KG1 (cell line): ENCODE measurements at regions not wholly inside any gene's neighbourhood (a gene's known extent, or its start where the extent isn't known, plus 50 kb on each side); places are given as distances from the start of the nearest gene placed in this dataset.

Source experiments
- DNase-seq: peaks from one replicate; lab custom pipeline; 2025; lab: John Stamatoyannopoulos, UW

DNA sequence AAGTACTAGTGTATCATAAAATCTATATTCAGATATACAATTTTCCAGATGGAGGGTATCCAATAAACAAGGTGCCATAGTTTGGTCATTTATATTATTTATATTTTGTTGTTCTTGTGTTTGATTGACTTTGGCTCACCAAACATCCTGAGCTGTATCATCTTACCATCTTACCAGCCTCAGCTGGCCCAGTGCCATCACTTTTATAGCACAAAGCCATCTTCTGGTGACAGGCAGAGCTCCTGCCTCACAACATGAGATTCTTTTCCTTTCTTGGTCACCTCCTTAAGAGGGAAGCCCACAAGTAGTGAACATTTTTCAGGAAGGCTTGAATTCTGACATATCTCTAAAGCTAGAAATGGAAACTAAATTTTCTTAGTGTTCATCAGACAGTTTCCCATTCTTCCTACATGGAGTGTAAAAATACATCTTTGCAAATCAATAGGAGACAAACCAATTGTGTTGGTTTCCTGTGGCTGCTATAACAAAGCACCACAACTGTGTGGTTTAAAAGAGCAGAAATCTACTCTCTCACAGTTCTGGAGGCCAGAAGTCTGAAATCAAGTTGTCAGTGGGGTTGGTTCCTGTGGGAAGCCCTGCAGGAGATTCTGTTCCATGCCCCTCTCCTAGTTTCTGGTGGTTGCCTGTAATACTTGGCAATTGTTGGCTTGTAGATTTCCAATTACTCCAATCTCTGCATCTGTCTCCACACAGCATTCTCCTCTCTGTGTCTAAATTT lies 341.8 kb downstream of the MAN2A1 start:
- DNase-seq: no peak

GRCh38 chr5:110032376-110032775 lies 342.6 kb downstream of the MAN2A1 start:
- DNase-seq: no peak

GRCh38 chr5:110034056-110034600 lies 344.4 kb downstream of the MAN2A1 start:
- DNase-seq: no peak

- no peak for DNase-seq
These were observed 348.7 kb downstream of the MAN2A1 start for GRCh38 chr5:110038297-110038997.

DNA sequence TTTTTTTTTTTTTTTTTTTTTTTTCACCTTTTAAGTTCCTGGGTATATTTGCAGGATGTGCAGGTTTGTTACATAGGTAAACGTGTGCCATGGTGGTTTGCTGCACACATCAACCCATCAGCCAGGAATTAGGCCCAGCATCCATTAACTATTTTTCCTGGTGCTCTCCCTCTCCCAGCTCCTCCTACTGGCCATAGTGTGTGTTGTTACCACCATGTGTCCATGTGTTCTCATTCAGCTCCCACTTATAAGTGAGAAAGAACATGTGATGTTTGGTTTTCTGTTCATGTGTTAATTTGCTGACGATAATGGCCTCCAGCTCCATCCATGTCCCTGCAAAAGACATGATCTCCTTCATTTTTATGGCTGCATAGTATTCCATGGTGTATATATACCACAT lies 350.5 kb downstream of the MAN2A1 start:
- DNase-seq: no peak

DNA sequence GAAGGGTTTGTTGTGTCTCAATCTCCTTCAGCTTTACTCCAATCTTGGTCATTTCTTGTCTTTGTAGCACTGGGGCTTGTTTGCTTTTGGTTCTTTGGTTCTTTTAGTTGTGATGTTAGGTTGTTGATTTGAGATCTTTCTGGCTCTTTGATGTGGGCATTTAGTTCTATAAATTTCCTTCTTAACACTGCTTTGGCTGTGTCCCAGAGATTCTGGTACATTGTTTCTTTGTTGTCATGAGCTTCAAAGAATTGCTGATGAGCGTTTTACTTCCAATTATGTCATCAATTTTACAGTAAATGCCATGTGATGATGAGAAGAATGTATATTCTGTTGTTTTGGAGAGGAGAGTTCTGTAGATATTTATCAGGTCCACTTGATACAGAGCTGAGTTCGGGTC lies 353.3 kb downstream of the MAN2A1 start:
- no peak for DNase-seq

DNA sequence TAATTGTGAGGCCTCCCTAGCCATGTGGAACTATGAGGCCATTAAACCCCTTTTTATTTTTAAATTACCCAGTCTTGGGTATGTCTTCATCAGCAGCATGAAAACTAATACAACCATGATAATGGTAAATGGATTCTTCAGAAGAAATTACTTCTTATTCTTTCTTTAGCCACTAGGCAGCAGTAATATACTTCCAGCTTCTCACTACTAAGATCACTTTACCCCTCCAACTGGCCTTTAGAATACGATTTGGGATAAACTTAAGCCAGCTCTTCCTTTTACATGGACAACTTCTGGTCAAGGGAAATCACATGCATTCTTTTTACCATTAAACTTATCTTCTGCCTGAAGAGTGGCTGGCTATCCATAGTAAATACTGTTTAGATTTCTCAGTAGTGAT lies 355.4 kb downstream of the MAN2A1 start:
- no peak for DNase-seq

GRCh38 chr5:110048491-110048890 lies 358.8 kb downstream of the MAN2A1 start:
- DNase-seq: no peak

GRCh38 chr5:110049816-110050215 lies 360.1 kb downstream of the MAN2A1 start:
- DNase-seq: no peak

GRCh38 chr5:110050640-110051345 lies 361.1 kb downstream of the MAN2A1 start:
- DNase-seq: no peak

DNA sequence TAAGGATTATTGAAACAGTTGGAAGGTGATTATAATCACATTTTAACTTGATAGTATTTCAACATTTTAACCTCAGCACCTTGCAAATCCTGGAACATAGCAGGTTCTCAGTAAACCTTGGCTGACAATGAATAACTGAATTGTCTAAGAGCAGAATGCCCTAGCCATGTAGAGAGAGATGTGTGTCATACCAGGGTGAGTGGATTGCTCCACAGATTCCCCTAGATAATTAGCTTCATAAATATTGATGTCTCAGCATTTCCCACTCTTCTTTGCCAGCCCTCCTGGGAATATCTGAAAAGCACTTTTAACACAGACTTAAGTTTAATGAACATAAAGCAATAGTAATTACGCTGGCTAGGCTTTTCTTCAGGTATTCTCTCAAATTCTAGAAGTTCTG lies 363.5 kb downstream of the MAN2A1 start:
- DNase-seq: no peak

GRCh38 chr5:110053824-110054223 lies 364.1 kb downstream of the MAN2A1 start:
- no peak for DNase-seq

- DNase-seq: peak; percentile 31
These were observed 364.5 kb downstream of the MAN2A1 start for GRCh38 chr5:110054240-110054639.

DNA sequence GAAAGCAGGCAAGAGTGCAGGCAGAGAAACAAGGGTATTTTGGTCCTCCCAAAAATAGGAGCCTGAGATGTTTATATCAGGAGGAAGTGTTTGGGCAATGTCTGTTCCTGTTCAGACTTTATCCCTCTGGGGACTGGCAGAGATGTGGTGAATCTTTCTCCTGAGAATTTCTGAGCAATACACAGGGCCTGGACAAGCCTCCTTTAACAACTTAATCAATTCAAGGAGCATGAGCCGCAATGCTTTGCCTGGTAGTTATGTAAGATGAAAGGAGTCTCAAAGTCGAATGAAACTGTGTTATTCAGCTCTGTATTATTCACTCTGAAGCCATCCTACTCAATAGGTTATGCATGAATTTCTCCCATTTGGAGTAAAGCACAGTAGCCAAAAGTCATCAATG lies 365.6 kb downstream of the MAN2A1 start:
- no peak for DNase-seq

DNA sequence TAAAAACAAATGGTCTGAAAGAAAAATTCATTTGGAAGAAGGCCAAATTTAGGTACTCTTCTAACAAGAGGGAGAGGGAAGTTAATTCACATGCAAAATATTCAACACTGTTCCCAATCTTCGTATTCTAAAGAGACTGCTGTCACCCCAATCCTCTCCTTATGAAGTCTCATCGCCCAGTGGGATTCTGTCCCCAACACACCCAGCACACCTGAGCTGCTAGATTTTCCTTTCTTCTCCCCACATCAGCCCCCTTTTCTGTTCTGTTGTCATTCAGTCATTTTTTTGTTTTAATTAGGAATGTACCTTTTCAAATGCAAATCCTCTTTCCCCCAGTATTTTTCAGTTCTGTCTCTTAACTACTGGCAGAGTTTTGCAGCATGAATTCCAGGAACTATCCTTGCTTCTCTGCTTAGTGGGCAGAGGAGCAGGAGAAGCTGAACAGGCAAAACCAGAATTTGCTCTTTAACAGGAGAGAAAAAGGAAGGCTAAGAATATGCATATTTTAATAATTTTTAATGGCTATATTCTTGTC lies 366.9 kb downstream of the MAN2A1 start:
- no peak for DNase-seq

DNA sequence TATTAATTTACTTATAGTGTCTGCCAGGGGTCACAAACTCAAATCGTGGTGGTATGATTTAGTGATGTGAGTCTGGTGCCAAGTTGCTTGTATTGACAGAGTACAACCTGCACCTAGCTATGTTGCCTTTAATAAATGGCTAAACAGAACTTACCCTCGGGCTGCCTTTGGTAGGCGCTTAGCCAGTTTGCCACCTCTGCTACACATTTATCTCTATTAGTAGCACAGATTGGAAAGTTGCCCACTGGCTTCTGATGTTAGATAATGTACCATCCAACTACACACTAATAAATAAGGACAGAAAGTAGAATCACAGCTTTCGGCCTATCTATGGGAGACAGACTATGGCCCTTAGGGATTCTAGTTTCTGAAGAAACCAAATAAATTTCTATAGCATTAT lies 368.4 kb downstream of the MAN2A1 start:
- no peak for DNase-seq

DNA sequence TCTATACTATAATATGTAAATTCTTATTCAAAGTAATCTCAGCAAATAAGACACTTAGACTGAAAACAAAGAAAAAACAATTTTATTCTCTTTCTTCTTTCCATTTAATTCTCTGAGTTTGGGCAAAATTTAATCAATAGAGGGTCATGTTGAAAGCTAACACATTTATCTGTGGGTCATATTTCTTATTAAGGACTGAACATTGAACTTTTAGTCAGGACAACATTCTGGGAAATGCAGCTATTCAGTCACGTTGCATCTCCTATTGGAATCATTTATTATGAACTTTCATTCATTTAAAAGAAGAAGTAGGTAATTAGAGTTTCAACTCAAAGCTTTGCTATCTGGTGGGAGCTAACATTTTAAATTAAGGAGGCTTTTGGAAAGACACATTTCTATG lies 372.5 kb downstream of the MAN2A1 start:
- no peak for DNase-seq

DNA sequence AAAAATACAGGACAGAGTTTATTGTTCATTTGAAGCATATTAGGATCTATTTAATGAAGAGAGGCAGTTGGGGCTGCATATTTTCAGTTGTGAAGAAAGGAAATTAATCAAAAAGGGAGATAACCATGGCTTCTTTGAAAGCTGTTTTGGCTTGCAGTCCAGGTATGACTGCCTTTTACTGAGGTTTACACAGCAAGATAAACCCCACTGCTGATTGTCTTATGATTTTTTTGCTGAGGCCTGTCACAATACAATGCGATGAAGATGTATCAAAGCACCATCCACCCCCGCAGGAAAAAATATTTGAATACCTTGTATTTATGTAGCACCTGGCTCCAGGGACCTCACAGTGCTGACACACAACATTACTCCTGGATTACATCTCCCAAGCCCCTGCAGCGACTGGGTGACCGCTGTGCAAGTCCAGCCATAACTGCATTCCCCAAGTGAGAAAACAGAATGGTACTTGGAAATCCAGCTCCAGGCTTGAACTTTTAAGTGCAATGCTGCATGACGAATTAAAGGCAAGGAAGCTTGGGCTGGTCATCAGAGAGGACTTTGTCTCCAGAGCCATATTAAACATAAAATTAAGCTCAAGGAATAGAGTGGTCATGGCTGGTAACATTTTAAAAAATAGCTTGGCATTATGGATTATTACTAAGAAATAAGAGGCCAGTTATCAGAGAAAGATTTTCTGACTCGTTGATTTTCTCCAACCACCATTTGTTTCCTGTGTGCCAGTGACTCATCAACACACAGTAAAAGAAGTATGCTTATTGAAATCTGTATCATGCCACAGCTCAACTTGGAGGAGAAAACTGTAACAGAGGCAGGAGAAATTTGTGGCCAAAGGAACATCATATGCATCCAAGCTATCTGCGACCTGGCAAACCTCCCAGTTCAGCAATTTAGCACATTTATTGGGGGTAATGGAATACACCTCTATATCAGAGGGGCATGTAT lies 374.2 kb downstream of the MAN2A1 start:
- DNase-seq: no peak

DNA sequence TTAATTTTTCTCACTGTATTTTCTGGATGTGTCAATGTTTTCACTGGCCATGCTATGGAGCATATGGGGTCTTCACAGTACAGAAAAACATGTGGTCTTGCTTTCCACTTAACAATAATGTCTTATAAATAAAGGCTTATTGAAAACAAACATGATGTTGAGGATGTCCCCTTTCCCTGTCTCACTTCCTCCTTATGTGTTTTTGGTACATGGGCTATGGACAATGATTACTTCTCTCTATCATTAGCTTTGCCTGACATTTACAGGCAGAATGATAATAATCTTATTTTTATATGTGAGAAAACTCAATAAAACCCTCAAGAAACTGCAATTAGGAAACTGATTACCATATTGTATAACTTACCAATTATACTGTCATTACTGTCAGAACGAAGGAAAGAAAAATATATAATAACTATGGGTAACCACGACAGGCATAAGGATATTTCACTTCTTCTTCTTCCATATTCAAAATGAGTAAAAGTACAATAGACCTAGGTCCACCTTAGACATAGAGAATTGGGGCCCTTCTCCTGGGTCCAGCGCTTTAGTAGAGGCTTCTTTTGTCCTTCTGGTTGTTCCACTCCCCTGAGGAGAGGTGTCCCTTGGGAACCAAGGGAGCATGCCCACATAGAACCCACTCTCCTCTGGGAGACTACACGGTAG lies 375.0 kb downstream of the MAN2A1 start:
- DNase-seq: no peak

DNA sequence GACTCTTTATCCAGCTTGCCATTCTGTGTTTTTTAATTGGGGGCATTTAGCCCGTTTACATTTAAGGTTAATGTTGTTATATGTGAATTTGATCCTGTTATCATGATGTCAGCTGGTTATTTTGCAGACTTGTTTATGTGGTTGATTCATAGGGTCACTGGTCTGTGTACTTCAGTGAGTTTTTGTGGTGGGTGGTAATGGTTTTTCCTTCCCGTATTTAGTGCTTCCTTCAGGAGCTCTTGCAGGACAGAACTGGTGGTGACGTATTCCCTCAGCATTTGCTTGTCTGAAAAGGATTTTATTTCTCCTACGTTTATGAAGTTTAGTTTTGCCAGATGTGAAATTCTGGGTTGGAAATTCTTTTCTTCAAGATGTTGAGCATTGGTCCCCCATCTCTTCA lies 381.1 kb downstream of the MAN2A1 start:
- no peak for DNase-seq

- no peak for DNase-seq
These were observed 382.9 kb downstream of the MAN2A1 start for GRCh38 chr5:110072651-110073050.
